Epithelial cell of esophagus (primary cell): ENCODE measurements at regions not wholly inside any gene's neighbourhood (a gene's known extent, or its start where the extent isn't known, plus 50 kb on each side); places are given as distances from the start of the nearest gene placed in this dataset.

Experiments
- DNase-seq: peaks from one replicate; pipeline ENCODE4 v3.0.0; 2010; ENCODE audit warnings: low read depth
- H3K4me3 ChIP-seq: 2 replicates; pipeline ENCODE4 v1.5.1; 2011; ENCODE audit warnings: mild to moderate bottlenecking, low read length, control low read depth
- TF ChIP-seq, protein P1 (sequence below): IDR thresholded peaks from 2 replicates; pipeline ENCODE4 v1.5.1; 2011; ENCODE audit warnings: low read depth, mild to moderate bottlenecking, low read length, control low read depth, inconsistent platforms; ENCODE audit not compliant: insufficient read depth; ENCODE audit errors: missing control alignments

DNA sequence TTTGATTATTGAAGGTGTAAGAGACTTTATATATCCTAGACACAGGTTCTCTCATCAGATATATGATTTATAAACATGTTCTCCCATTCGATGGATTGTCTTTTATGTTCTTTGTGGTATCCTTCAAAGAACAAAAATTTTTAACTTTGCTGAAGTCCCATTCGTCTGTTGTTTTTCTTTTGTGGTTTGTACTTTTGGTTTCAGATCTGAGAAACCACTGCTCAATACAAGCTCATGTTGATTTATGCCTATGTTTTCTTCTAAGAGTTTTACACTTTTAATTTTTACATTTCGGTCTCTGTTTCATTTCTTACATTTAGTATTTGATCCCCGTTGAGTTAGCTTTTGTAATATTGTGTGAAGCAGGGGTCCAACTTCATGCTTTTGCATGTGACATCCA, 103.3 kb upstream of the SPRED1 start:
- no peak overlapping the region for H3K4me3 ChIP-seq
- TF ChIP-seq, protein P1, sequence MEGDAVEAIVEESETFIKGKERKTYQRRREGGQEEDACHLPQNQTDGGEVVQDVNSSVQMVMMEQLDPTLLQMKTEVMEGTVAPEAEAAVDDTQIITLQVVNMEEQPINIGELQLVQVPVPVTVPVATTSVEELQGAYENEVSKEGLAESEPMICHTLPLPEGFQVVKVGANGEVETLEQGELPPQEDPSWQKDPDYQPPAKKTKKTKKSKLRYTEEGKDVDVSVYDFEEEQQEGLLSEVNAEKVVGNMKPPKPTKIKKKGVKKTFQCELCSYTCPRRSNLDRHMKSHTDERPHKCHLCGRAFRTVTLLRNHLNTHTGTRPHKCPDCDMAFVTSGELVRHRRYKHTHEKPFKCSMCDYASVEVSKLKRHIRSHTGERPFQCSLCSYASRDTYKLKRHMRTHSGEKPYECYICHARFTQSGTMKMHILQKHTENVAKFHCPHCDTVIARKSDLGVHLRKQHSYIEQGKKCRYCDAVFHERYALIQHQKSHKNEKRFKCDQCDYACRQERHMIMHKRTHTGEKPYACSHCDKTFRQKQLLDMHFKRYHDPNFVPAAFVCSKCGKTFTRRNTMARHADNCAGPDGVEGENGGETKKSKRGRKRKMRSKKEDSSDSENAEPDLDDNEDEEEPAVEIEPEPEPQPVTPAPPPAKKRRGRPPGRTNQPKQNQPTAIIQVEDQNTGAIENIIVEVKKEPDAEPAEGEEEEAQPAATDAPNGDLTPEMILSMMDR, result no peak
- DNase-seq, result no peak

DNA sequence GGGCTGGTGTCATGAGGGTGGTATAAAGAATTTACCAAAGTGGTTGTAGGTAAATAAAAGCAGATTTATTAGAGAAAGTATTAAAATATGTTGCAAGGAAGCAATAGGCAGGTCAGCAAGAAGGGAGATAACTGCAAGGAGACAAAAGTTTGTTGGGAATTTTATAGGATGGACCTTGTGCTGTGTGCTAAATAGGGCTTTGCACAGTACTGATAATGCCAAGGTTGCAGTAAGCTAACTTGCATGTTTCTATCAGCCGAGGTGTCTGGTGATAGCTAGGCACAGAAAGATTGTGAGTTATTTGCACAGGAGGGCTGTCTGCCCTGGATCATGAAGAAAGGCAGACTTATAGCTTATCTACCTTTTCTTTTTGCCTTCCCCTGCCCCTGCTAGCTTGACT, 102.5 kb upstream of the SPRED1 start:
- no peak for DNase-seq
- no peak overlapping the region for H3K4me3 ChIP-seq
- TF ChIP-seq, protein P1, result no peak

DNA sequence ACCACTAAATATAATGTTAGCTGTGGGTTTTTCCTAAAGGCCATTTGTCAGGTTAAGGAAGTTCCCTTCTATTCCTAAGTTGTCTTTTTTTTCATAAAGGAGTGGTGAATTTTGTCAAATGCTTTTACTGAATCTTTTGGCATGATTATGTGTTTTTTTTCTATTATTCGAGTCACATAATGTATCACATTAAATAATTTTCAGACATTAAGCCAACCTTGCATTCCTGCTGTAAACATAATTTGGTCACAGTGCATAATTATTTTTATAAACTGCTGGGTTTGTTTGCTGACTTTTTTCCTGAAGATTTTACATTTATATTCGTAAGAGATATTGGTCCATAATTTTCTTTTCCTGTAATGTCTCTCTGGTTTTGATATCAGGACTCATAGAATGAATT, 101.8 kb upstream of the SPRED1 start:
- no peak overlapping the region for H3K4me3 ChIP-seq
- DNase-seq, result no peak
- TF ChIP-seq, protein P1, result no peak

DNA sequence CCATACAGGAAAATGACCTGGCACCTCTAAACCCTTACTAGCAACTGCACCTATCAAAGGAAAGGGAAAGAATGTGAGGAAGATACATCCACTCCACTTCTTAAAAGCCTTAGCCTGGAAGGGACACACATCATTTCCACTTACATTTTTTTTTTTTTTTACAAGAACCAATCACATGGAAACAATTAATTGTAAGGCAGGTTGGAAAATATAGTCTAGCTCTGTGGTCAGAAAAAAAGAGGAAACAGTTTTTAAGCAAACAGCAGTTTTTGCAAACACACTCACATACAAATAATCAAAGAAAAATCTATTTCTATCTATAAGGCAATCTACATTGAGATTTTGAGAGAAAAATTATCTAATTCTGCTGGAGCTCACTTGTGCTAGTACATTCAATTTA, 98.9 kb upstream of the SPRED1 start:
- H3K4me3 ChIP-seq, result no peak overlapping the region
- DNase-seq, result no peak
- TF ChIP-seq, protein P1, result no peak

DNA sequence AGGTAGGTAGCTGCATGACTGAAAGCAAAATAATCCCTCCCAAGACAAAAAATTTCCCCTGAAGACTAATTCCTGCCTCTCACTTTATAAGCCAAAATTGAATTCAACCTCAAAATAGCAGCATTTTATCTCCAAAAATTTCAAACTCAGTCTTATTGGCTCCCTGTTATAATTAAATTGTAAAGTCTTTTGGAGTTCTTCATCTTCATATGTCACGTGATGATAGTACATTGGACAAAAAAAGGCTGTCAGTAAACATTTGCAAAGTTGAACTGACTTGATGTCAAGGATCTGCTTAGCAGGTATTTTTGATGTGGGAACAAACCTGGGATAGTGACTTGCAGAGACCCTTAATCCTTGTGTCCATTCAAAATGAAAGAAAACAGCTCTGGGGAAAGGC, 98.4 kb upstream of the SPRED1 start:
- DNase-seq, result no peak
- TF ChIP-seq, protein P1, result no peak
- no peak overlapping the region for H3K4me3 ChIP-seq

DNA sequence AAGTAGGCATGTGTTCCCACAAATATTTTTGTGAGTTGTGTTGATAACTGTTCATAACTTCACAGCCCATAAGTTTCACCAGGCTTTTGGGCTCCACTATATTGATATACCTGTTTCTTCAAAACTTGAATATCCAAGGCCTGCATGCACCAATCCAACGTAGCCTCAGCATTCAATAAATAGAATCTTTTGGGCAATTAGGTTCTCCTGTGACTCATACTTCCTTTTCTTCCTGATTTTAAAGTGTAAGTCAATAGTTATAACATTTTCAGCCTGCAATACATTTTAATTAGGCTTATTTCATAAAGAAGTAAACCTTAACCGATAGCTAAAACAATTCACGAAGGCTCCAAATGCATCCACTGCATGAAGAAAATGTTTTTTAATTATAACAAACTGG, 97.8 kb upstream of the SPRED1 start:
- DNase-seq, result no peak
- TF ChIP-seq, protein P1, result no peak
- no peak overlapping the region for H3K4me3 ChIP-seq

DNA sequence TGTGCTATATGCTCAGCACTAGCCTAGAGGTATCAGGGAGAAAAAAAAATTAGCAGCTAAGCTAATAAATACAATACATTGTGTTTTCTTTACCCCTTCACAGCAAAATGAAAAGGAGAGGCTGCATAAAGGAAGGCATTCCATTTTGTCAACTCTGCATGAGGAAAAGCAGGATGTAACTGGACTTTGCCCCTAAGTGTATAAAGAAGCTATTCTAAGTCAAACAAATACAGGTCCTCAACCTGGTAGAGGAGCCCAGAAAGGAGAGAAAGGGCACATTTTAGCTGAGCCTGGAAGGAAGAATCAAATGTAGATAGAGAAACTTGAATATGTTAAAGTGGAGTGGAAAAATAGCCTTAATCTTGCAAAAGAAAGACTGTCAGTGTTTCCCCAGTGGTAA, 89.0 kb upstream of the SPRED1 start:
- no peak for DNase-seq
- no peak overlapping the region for H3K4me3 ChIP-seq
- TF ChIP-seq, protein P1, result no peak
